GM18507 (cell line): ENCODE measurements at regions not wholly inside any gene's neighbourhood (a gene's known extent, or its start where the extent isn't known, plus 50 kb on each side); places are given as distances from the start of the nearest gene placed in this dataset.
"Not testable (repeated sequence)": the region's sequence is repeated elsewhere in the genome, so short reads cannot be mapped to it uniquely, and the experiment has no call there.

Source experiments
- DNase-seq: peaks from one replicate; pipeline ENCODE4 v3.0.0; 2011; ENCODE audit warnings: low read depth; ENCODE audit not compliant: insufficient read length; ENCODE audit errors: extremely low spot score
- FAIRE-seq: peaks from 2 replicates; lab custom pipeline; 2011; peaks lifted over from hg19 to GRCh38; lab: Jason Lieb, UNC

DNA sequence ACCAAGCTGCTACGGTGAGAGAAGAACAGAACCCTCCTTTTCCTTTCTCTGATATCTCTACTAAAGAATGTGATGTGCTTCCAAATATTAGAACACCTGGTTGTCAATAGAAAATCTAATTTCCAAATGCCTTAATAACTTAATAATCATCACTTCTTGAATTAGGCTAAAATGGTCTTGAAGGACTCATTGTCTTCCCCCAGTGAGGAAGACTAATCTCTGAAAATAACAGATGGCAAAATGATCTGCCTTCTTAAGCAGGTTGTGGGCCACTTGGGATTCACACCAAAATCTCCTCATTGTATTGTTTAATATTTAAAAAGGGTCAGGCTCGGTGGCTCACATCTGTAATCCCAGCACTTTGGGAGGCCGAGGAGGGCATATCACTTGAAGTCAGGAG is 805.9 kb upstream of the AUTS2 start:
- DNase-seq = no peak
- FAIRE-seq = no peak

DNA sequence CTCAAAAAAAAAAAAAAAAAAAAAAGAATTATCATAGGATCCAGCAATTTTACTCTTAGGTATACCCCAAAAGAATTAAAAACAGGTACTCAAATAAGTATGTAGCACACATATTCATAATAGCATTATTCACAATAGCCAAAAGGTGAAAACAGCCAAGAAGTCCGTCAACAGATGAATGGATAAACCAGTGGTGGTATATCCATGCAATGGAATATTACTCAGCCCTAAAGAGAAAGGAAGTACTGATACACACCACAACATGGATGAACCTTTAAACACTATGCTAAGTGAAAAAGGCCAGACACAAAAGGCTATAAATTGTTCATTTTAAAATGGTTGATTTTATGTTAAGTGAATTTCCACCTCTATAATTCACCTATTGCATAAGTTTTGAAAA is 804.8 kb upstream of the AUTS2 start:
- DNase-seq (no peak), FAIRE-seq (no peak)

DNA sequence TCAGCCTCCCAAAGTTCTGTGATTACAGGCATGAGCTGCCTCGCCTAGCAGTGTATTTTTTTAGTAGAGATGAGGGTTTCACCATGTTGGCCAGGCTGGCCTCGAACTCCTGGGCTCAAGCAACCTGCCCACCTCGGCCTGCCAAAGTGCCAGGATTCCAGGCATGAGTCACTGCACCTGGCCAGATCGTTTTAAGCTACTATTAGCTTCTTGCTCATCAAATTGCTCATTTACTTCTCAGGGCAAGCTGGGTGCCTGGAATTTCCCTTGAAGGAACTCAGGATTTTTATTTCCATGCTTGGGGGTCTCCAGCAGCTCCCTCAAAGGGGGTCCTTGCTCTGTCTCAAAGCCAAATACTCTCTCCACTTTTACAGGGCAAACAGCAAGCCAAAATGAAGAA is 798.0 kb upstream of the AUTS2 start:
- no peak for FAIRE-seq
- DNase-seq = no peak

DNA sequence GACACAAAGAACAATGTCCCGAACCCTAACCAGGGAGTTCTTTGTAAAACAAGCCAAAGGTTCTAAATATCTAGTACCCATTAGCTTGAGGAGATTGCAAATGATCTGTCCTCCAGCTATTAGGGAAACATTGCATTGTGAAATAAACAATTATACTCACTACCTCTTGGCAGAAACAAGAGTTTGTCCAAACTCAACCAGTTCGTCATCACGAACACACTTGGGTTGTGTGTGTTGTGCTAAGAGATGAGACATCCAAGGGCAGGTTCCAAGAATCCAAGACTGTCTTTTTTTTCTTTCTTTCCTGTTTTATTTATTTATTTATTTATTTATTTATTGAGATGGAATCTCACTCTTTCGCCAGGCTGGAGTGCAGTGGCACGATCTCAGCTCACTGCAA is 793.1 kb upstream of the AUTS2 start:
- no peak for FAIRE-seq
- no peak for DNase-seq

DNA sequence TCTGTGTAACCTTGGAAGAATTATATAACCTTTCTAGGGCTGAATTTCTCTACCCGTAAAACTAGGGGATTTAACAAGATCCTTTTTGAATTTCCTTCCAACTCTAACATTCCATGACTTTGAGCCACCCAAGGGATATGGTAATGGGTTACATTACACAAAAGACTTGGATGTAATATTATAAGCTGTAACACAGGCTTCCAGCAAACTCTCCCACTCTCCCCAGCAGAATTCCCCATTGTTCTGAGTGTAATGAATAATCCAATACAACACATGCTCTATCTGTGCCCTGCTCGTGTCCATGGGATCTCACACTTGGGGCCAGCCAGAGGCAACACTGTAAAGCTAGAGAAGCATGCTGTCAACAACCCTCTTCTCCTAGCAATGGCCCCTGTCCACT is 790.6 kb upstream of the AUTS2 start:
- DNase-seq (no peak), FAIRE-seq (no peak)

DNA sequence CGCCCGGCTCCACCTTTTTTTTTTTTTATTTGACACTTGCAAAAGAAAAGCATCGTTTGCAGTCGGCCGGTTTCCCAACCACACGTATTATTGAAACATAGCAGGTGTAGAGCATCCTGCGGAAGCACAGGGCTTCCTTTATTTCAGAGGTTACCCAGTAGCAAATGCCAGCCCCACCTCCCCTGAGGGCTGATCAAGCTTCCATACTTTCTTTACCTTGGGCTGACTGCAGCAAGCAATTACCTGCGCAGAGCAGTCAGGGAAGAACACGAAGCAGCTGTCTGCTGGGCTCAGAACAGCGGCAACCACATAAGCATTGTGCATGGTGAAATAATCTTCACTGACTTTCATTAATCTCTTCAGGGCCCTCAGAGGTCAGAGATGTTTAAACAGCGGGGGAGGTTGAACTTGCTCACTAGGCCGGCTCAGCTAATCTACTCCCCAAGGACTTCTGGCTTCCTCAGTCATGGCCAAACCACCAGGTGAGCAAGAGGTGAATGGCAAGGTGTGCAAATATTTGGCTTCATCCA is 784.7 kb upstream of the AUTS2 start:
- DNase-seq (no peak), FAIRE-seq (no peak)

DNA sequence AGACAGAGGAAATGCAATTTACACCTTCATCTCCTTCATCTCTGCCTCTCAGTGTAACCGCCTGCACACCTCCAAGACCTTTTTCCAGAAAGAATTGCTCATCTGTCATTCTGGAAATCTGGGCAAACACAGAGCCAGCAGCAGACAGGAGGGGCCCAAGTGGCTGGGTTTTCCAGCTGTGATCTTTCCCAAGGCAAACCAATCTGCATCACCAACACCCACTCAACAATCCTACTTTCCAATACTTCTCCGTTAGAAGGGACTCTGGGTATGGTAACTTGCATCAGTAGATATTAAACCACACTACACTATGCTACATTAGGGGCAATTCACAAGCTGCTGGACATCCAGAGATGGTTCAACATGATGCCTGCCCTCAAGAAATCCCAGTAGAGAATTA is 781.8 kb upstream of the AUTS2 start:
- no peak for DNase-seq
- no peak for FAIRE-seq

DNA sequence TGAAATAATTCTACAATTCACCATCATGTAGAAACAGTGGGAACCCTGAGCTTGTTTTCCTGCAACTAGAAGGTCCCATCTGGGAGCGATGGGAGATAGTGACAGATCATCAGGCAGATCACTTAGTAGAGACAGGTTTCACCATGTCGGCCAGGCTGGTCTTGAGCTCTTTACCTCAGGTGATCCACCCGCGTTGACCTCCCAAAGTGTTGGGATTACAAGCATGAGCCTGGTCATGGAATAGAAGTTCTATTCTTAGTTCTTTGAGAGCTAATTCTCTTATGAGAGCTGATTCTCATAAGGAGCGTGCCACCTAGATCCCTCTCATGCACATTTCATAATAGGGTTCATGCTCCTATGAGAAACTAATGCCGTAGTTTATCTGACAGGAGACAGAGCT is 778.0 kb upstream of the AUTS2 start:
- DNase-seq = no peak
- no peak for FAIRE-seq

DNA sequence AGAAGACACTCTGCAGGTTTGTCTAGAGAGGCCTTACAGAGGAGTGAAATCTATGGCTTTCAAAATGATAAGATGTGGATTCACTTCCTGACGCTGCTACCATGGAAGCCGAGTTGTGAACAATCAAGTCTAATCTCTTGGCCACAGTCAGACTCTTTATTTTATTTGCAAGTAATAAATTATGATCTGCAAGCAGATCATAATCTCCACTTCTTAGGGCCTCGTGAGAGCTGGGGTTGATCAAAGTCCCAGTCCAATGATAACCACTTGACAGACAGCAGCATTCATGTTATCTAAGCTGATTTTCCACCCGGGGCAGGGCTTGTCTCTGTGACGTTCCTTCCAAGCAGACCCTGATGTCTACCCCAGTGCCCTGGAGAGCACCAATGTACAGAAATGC is 776.4 kb upstream of the AUTS2 start:
- FAIRE-seq (no peak), DNase-seq (no peak)

DNA sequence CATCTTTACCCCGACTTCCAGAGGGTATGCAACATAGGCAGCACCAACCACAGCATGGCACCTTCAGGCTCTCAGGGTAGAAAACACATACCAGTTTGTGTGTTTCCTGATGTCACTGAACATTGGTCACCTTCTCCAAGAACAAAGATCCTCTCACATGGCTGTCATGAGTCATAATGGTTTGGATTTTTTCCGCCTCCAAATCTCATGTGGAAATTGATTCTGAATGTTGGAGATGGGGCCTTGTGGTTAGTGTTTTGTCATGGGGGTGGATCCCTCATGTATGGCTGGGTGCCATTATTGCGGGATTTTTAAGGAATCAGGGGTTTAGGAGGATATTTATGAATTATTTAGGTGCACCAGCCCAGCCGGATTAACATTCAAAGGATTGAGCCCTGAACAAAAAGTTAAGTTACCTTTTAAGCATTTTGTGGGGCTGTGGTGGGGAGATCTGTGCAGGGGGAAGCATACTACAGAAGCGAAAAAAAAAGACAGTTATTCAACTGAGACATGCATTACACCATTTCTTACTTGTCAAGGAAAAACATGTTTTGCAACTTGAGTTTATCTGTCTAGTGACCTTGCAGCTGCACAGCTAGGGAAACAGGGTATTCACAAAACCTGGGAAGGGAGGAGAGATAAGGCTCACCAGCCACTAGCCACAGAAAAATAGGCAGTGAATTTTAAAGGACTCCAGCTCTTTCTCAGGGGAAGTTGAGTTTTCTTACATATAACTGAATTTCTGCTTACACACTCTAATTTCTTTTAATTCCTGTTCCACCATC is 774.1 kb upstream of the AUTS2 start:
- DNase-seq (no peak), FAIRE-seq (no peak)

DNA sequence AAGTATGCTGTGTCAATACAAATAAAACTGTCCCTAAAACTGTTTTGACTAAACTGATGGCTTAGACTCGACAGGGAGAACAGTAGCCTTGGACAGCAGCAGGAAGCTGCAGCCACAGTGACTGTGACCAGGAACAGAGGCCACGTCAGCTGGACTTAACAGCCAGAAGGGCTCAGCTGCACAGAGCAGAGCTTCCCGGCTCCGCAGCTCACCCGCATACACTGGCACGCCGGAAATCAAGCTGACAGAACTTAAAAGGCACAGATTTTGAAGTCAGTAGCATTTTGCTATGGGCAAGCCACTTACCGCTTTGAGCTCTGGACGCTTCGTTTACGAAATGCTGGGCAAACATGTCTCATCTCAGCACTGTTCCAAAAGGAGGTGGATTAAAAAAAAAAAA is 769.7 kb upstream of the AUTS2 start:
- no peak for DNase-seq
- FAIRE-seq = no peak

DNA sequence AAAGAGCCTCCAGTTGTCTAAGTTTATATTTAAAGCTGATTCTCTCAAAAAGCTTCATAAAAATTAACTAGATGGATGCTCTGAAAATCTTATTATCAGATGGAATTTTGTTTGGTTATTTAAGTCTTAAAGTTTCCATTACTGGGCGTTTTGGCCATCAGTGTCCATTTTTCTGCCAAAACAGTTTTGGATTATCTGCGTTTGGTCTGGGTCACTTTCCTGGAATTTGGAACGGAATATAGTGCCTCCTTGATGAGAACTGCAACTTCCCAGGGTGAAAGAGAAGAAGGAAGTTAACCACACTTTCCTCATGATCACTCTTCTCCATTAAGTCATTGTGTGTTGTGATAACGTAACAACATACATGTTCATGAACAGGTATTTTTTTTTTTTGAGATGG is 764.9 kb upstream of the AUTS2 start:
- FAIRE-seq (no peak), DNase-seq (no peak)

DNA sequence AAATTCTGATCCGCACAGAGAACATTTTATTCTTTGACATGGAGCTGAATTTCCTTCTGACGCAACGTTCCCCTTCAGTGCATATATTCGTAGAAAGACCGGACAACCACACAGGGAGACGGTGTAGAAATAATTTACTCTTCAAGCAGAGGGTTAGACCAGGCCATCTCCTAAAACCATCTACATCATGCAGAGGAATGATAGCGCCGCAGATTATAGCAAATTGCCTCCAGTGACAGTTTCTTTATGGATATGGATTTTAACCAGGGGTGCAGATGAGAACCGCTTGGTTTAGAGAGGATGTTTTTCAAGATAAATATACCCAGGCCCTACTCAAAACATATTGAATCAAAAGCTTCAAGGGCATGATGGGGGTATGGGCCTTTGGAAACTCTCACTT is 759.3 kb upstream of the AUTS2 start:
- no peak for FAIRE-seq

DNA sequence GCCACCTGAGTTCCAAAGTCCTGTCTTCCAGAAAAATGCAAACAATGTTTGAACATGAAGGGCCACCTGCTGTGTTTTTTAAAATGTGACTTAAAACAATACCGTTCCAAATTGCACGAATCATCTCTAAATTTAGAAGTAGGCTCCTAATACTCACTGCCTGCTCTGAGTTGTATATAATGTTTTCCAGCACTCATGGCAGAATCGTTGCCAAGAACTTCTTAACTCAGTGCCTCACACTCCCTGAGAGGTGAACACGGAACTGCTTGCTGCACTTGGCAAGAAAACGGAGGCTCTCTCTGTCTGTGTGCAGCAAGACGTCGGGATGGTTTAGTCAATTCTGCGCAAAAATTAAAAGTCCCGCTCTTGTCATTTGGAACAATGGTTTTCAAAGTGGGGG is 757.3 kb upstream of the AUTS2 start:
- no peak for DNase-seq
- no peak for FAIRE-seq

More for the DNA sequence above, 759.3 kb upstream of the AUTS2 start:
- DNase-seq = no peak

DNA sequence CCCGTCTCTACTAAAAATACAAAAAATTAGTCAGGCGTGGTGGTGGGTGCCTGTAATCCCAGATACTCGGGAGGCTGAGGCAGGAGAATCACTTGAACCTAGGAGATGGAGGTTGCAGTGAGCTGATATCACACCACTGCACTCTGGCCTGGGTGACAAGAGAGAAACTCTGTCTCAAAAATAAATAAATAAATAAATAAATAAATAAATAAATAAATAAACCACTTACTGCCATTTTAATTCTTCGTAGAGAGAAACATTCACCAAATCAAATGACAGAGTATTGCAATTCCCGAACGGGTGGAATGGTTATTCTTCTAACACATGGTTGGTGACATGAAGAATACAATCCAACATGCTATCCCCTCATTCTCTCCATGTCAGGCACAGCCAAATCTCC is 754.3 kb upstream of the AUTS2 start:
- not testable (repeated sequence) for FAIRE-seq, DNase-seq

DNA sequence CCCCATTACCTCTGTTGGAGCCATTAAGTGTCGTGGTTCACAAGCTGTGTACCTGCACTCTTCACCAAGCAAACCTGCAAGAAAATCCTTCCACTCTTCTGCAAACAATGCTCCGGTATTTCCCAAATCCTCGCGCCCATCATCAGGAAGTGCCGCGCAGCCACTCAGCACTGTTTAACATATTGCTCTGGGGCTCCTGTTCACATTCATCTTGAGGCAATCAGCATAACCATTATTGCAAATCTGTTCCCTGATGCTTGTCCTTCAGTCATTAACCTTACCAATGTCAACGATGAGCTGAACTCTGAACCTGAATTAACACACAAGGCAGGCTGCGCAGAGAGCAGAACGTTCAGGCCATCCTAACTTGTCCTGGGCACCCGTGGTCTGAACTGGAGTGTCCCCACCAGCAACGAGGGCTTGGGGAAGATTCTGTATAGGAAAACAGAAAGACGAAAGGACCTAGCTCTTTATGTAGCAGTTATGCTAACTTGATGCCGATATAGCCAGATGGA is 751.4 kb upstream of the AUTS2 start:
- FAIRE-seq = no peak
- no peak for DNase-seq

DNA sequence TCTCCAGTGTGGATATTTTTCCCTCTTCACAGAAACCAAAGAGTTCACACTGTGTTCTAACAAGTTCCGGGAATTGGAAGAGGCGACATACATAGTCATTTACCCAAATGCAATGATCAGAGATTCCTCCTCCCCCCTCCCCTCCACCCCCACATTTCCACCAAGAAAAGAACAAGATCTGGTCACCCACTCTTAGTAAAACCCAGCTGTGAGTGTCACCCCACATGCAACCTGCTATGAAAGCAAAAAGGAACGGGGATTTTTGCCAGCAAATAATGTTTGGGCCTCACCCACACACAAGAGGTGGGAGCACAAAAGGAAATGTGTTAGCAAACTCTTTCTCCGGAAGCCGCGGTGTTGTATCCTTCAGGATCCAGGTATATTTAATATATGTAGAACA is 745.0 kb upstream of the AUTS2 start:
- FAIRE-seq = no peak

DNA sequence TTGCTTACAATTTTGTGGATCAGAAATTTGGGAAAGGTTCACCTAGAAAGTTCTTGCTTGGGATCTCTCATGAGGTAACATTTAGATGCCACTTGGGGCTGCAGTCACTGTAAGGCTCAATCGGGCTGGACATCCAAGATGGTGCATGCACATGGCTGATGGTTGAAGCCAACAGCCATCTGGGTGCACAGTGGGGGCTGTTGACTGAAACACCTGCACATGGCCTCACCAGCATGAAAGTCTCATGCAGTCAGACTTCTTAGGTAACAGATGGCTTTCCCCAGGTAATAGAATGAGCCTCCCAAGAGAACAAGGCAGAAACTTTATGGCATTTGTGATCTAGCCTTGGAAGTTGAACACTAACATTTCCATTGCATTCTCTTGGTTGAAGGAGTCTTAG is 740.7 kb upstream of the AUTS2 start:
- FAIRE-seq (no peak), DNase-seq (no peak)

More for the DNA sequence above, 745.0 kb upstream of the AUTS2 start:
- no peak for DNase-seq

DNA sequence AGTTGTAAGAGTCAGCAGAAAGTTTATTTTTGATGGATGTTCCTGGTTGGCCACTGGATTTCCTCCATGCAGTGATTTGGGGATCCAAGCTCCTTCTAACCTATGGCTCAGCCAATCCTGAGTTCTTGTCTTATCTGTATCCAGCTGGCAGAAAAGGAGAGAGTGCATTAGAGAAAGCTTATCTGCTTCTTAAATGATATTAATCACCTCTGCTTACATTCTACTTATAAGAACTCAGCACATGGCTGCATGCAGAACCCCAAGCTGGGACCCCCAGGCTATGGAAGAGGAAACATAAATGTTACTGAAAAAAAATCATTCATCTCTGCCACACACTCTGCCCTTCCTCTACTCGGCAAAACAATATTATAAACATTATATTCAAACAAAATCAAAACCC is 739.8 kb upstream of the AUTS2 start:
- FAIRE-seq (no peak), DNase-seq (no peak)

DNA sequence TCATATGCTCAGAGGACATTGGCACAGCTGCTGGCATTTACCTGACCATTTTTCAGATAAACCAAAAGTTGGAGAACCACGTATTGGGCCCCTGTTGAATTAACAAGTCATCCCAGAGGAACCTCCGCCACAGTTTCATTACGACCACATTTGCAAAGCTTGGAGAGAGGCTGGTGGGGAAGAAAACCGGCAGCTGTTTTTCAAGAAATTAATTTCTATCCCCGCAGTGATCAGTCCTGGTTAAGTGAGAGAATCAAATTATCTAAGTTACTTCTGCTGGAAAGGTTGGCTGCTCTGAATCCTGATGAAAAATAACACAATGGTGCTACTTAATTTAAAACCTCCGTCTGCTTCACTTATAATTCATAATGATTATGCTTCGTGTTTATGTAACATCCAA is 737.1 kb upstream of the AUTS2 start:
- DNase-seq = no peak
- no peak for FAIRE-seq

DNA sequence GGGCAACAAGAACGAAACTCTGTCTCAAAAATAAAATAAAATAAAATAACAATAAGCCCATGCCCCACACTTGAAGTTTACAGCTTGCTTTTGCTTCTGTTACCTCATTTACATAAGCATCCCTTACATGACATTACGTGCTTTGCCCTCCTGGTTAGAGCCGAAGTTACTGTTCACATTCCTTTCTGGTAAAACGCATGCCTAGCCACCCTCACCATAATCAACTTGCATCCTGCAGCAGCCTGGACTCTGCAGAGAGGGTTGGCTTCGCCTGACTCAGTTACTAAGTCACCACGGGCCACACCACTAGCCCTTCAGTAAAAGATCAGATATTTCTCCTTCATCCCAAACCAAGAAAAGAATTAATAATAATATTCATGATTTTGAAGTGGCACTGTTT is 736.0 kb upstream of the AUTS2 start:
- DNase-seq (no peak), FAIRE-seq (no peak)
